Lower leg skin (tissue), 3 donors: ENCODE measurements at regions not wholly inside any gene's neighbourhood (a gene's known extent, or its start where the extent isn't known, plus 50 kb on each side); places are given as distances from the start of the nearest gene placed in this dataset.

Experiments used
- POLR2A ChIP-seq, 2 donors: fragments of 450-650 bp; IDR thresholded peaks; one replicate each; pipeline ENCODE4 v1.6.1; 2016 to 2017; ENCODE audit warnings: antibody characterized with exemption in 2 of 2, mild to moderate bottlenecking in 1 of 2, moderate library complexity in 1 of 2
- TF ChIP-seq, protein P1 (sequence below), 3 donors: fragments of 450-650 bp; IDR thresholded peaks; one replicate each; pipeline ENCODE4 v1.5.1; 2016; ENCODE audit warnings: antibody characterized with exemption in 3 of 3, mild to moderate bottlenecking in 3 of 3, moderate library complexity in 2 of 3

DNA sequence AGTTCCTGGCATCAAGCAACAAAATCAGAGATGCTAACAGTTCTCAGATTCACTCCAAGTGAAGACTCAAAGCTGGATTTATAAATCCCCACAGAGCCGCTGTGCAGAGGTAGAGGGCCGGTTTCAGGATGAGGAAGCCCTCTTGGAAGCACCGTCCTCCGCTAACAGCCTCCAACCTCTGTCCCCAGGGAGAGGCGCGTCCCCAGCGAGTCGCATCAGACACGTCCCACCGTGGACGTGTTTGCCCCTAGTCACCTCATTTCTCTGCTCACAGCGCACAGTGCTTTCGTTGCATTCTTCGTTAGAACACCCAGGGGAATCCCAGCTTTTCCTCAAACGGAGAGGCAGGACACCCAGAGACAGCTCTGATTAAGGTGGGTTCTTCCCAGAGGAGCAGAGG lies 642.9 kb downstream of the BRD1 start:
- TF ChIP-seq, protein P1, sequence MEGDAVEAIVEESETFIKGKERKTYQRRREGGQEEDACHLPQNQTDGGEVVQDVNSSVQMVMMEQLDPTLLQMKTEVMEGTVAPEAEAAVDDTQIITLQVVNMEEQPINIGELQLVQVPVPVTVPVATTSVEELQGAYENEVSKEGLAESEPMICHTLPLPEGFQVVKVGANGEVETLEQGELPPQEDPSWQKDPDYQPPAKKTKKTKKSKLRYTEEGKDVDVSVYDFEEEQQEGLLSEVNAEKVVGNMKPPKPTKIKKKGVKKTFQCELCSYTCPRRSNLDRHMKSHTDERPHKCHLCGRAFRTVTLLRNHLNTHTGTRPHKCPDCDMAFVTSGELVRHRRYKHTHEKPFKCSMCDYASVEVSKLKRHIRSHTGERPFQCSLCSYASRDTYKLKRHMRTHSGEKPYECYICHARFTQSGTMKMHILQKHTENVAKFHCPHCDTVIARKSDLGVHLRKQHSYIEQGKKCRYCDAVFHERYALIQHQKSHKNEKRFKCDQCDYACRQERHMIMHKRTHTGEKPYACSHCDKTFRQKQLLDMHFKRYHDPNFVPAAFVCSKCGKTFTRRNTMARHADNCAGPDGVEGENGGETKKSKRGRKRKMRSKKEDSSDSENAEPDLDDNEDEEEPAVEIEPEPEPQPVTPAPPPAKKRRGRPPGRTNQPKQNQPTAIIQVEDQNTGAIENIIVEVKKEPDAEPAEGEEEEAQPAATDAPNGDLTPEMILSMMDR (IDR thresholded peaks at IDR 0.05): no peak
- no peak for TF ChIP-seq POLR2A (IDR thresholded peaks at IDR 0.05)
